Tibial nerve (tissue), 4 donors: ENCODE measurements at regions not wholly inside any gene's neighbourhood (a gene's known extent, or its start where the extent isn't known, plus 50 kb on each side); places are given as distances from the start of the nearest gene placed in this dataset.

ENCODE experiments used
- EP300 ChIP-seq, 2 donors: sonication (generic); formaldehyde crosslinking; IDR thresholded peaks; one replicate each; pipeline ENCODE4 v1.6.1; 2017; ENCODE audit warnings: antibody characterized with exemption in 2 of 2, mild to moderate bottlenecking in 1 of 2
- POLR2A ChIP-seq, 2 donors: fragments of 450-650 bp; IDR thresholded peaks; one replicate each; pipeline ENCODE4 v1.6.1; 2017; ENCODE audit warnings: antibody characterized with exemption in 2 of 2, mild to moderate bottlenecking in 2 of 2, moderate library complexity in 2 of 2
- TF ChIP-seq, protein P1 (sequence below), 5 experiments: fragments of 200-600 bp in 3 of 5; fragments of 450-650 bp in 2 of 5; sonication (generic) in 3 of 5; IDR thresholded peaks; one replicate each; pipeline ENCODE4 v1.5.1; 2016 to 2019; ENCODE audit warnings: antibody characterized with exemption in 5 of 5, mild to moderate bottlenecking in 3 of 5, moderate library complexity in 2 of 5

DNA sequence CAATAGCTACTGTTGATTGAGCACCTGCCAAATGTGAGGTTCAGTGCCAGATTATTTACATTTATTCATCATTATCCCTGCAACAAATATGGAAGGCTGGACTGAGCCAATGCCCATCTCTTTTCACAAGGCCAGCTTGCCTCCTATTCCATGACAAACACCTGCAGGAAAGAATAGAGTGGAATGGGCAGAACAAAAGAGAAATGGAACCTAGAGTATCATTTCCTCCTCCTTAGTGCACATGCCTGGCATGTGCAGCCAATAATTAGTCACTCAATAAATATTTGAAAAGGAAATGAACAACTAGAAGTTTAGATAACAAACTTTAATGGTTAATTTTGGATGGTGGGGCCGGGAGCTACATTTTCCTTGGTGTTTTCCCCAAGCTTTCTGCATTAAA, 61.4 kb upstream of the MYRIP start:
- TF ChIP-seq, protein P1, sequence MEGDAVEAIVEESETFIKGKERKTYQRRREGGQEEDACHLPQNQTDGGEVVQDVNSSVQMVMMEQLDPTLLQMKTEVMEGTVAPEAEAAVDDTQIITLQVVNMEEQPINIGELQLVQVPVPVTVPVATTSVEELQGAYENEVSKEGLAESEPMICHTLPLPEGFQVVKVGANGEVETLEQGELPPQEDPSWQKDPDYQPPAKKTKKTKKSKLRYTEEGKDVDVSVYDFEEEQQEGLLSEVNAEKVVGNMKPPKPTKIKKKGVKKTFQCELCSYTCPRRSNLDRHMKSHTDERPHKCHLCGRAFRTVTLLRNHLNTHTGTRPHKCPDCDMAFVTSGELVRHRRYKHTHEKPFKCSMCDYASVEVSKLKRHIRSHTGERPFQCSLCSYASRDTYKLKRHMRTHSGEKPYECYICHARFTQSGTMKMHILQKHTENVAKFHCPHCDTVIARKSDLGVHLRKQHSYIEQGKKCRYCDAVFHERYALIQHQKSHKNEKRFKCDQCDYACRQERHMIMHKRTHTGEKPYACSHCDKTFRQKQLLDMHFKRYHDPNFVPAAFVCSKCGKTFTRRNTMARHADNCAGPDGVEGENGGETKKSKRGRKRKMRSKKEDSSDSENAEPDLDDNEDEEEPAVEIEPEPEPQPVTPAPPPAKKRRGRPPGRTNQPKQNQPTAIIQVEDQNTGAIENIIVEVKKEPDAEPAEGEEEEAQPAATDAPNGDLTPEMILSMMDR (IDR thresholded peaks at IDR 0.05): no peak
- TF ChIP-seq EP300 (IDR thresholded peaks at IDR 0.05): no peak
- TF ChIP-seq POLR2A (IDR thresholded peaks at IDR 0.05): no peak
